ENCODE measurements at regions not wholly inside any gene's neighbourhood (a gene's known extent, or its start where the extent isn't known, plus 50 kb on each side); places are given as distances from the start of the nearest gene placed in this dataset.
"Not testable (repeated sequence)": the region's sequence is repeated elsewhere in the genome, so short reads cannot be mapped to it uniquely, and the experiment has no call there.

DNA sequence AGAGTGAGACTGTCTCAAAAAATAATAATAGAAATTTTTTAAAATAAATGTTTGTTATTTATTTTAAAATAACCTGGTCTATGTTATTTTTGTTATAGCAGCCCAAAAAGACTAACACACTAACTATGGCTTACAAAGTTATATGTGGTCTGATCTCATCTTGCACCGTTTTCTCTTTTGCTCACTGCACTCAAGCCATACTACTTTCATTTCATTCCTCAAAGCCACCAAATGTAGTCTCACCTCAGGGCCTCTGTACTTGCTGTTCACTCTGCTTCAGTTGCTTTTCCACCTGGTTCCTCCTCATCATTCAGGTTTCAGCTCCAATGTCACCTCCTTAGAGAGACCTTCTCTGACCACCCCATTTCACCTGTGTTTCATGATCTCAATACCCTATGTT is 55.2 kb upstream of the MDM1 start:
- no peak for DNase-seq

DNA sequence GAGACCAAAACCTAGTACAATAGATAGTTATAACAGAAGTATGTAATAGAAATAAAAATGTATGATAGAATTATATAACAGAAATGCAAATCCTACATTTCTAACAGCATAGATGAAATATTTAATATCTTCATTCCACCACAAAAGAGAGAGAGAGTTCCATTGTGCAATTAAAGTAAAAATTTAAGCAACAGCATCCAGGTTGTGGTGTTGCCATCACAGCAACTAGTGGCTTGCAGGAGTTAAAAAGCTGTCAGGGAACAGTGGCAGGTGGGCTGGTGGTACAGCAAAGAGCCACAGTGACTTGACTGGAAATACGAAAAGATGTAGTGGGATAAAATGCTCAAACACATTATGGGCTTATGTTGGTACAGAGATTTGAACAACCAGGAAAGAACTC is 57.1 kb upstream of the MDM1 start:
- no peak for DNase-seq

DNA sequence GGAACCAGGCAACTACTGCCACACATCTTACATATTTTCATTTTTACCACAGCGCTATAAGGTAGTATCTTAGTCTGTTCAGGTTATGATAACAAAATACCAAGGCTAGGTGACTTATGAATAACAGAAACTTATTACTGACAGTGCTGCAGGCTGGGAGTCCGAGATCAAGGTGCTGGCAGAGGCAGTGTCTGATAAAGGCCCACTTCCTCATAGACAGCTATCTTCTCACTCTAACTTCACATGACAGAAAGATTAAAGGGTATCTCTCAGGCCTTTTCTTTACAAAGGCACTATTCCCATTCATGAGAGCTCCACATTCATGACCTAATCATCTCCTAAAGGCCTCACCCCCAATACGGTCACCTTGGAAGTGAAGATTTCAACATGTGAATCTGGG is 59.8 kb upstream of the MDM1 start:
- DNase-seq = no peak

DNA sequence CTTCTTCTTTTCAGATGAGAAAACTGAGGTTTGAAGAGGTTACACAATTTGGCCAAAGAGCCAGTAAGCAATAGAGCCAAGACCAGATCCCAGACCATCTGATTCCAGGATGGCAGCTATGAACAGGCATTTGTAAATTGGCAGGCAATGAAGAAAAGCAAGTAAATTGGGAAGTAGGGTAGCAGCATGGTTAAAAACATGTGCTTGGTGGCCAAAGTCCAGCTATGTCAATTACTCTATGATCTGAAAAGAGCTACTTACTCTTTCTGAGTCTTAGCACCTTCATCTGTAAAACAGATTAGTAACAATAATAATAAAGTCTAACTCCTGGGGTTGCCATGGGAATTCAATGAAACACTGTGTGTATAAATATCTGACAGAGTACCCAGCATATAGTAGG is 60.2 kb upstream of the MDM1 start:
- no peak for DNase-seq

DNA sequence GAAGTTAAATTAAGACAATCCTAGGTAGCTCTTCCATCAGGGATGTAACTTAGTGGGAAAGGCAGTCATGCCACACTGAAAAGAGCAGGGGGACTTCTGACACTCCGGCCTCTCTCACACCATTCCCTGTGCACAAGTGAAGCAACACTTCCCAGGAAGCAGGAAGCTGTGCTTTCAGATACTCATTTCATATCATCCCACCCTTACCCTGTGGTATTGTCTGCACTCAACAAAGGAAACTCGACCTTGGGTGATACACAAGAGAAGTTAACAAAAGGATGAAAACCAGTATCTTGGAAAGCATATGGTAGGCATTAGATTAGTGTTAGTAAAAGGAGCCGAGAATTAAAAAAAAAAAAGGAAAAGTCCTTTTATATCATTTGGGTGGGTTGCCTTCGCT is 61.3 kb upstream of the MDM1 start:
- no peak for DNase-seq

DNA sequence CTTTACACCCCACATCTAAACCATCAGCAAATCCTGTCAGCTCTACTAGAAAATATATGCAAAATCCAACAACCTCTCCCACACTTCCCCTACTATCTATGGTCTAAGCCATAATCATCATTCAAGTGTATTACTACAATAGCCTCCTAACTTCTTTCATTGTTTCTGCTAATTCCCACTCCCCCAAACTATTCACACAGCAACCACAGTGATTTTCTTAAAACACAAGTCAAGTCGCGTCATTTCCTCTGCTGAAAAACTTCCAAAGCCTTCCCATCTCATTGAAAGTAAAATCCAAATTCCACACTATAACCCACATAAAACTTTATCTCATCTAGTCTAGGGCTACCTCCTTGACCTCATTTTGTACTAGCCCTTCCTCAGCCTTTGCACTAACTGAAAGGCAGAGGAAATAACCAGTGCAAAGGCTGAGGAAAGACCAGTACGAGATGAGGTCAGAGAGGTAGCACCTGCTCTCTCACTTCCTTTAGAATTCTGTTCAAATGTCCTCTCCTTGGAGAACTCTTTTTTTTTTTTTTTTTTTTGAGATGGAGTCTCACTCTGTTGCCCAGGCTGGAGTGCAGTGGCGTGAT is 65.5 kb upstream of the MDM1 start:
- no peak for DNase-seq

DNA sequence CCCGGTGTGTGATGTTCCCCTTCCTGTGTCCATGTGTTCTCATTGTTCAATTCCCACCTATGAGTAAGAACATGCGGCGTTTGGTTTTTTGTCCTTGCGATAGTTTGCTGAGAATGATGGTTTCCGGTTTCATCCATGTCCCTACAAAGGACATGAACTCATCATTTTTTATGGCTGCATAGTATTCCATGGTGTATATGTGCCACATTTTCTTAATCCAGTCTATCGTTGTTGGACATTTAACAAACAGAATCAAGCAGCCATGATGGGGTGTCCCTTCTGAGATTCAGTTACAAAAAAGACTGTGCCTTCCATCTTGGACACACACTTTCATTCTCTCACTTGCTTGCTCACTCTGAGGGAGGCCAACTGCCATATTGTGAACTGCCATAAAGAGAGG is 66.5 kb upstream of the MDM1 start:
- not testable (repeated sequence) for DNase-seq

DNA sequence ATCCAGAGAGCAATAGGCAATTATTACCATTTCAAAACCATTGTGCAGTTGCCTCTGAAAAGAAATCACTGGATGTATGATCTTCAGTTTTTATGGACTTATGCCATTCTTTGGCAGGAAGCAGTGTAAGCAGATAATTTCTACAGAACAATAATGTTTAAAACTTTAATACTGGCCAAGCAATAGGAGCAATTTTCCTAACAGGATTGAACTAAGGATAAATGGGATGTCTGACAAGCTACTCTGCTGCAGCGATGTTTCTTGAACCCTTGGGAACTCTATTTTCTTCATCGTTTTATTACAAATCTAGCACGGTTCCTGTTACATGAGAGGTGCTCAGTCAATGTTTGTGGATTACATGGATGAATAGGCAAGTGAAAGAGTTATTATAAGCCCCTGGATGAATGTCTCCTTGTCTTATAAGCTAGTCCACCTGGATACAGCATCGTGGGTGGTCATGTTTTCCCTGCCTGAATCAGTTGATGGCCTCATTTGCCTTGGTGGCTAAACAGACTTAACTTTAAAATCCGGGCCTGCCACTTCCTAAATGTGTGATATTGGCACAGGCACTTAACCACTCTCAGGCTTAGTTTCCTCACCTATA is 68.2 kb upstream of the MDM1 start:
- no peak for DNase-seq

DNA sequence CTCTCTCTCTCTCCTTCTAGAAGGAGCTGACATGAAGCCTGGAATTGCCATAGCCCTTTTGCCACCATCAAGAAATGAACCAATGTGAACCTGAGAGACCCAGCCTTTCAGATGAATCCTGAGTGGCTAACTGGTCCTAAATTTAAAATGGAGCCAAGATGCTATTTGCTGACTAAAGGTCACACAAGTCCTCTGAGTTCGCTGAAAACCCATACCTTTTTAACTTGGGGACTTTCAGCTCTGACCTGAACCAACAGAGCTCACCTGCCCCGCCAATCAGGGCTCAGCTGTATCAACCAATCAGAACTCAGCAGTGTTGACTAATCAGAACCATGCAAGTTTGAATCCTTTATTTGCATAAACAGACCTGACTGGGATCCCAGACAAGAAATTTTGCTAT is 70.3 kb upstream of the MDM1 start:
- no peak for DNase-seq

DNA sequence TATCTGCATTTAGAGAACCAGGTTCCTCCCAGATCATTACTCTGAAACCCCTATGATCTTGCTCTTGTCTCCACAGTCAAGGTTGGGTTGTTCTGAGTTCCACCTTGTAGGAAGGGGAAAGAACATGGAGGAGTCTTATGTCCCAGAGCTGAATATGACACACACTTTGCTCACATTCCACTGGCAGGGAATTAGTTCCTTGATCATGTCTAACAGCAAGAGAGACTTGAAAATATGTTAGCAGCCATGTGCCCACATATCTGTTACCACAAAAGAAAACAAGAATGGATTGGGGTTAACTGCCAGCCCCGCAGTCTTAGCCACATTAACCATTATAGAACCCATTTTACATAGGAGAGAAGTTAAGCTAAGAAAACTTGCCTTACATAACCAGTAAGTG is 71.1 kb upstream of the MDM1 start:
- DNase-seq = no peak

DNA sequence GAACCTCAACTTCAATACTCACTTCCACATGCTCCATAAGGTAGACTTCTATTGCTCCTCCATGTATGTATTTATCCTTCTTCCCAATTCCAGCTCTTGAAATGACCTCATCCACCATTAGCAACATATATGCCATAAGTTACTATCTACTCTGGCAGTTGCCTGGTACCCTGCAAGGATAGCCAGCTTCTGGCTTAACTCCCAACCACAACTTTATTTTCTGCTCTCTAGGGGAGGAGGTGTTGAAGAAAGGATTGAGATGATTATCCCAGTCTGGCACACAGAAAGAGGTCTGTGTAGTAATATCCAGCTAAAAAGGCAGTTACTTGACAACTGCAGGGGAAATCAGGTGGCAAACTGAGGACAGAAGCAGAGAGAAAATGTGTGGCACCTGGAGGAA is 71.5 kb upstream of the MDM1 start:
- no peak for DNase-seq

DNA sequence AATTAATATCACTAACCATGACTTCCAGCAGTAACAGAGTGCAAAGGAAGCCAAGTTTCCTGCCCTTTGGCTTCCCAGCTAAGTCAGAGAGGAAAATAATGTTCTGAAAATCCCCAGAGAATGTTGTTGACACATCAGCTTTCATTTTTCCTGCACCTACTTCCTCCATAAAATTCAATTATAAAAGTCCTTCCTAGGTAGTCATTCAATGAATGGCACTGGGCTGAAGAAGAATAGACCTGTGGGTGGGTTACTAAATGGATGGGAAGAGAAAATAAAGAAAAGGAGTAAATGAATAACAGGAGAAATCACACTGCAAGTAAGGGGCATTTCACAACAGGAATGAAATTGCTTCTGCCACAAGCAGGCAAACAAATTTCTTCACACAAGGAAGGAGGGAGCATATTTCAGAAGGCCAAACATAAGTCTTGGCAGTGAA is 73.2 kb upstream of the MDM1 start:
- no peak for DNase-seq

DNA sequence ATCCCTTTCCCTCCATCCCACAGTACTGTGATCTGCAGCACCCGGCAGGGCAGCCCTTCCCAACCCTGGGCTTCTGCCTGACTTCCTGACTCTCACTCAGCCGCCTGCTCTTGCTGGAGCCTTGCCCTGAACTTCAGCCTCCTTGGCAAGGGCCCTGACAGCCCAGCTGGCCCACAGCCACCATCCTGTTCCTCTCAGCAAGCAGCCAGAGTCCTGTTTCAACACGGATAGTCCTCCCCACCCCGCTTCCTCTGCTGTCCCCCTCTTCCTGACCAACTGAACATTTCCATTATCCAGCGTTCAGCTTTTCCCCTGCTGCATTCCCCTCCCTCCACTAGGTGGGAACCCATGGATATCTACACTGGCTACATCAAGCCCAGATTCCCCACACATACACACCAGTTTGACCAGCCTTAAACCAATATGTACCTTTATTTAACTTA is 74.0 kb upstream of the MDM1 start:
- no peak for DNase-seq

DNA sequence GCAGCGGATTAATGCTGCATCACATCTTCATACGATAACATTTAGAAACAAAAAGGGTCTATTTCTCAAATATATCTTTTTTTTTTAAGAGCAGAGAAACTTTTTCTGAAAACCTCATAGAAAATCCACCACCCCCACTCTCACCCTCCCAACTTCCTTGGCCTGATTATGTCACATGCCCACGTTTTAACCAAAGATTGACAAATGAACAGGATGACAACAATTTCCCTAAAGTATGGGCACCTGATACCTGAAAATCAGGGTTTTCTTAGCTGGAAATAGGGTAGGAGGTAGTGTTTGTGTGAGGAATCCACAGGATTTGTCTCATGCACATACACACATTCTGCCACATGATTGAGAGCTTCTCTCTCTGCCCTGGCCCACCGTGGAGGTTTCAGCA is 74.7 kb upstream of the MDM1 start:
- DNase-seq = no peak

DNA sequence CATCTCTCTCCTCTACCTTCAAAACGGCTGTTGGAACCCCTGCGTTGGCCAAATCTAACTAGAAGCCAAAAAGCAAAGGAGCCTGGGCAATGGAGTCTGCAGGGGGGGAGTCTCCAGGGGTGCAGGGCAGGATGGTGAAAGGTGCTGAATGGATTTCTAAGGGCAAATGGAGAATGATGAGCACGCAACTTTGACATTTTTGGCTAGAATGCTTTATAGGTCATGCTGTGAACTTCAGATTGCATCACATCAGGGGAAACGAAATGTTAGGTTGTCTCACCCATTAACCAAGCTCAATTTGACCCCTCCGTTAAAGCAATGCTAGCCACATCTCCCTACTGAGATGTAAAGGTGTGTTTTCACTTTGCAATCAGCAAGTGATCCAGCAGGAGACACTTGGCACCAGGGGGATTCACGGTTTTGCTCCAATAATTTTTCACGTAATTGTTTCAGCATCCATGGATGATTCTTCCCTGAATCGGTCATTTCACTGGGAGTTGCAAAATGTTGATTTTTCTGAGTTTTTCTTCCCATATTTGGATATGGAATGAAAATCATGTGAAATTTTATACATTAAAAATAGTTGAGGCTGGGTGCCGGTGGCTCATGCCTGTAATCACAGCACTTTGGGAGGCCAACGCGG is 78.0 kb upstream of the MDM1 start:
- no peak for DNase-seq

DNA sequence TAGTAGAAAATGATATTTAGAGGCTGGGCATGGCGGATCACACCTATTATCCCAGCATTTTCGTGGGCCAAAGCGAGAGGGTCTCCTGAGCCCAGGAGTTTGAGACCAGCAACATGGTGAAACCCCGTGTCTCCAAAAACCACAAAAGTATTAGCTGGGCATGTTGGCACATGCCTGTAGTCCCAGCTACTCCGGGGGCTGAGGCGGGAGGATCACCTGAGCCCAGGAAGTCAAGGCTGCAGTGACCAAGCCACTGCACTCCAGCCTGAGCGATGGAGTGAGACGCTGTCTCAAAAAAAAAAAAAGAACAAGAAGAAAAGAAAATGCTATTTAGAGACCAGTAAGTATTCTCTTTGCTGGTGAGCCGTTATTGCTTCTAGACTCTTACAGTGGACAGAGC is 79.2 kb upstream of the MDM1 start:
- DNase-seq = no peak

DNA sequence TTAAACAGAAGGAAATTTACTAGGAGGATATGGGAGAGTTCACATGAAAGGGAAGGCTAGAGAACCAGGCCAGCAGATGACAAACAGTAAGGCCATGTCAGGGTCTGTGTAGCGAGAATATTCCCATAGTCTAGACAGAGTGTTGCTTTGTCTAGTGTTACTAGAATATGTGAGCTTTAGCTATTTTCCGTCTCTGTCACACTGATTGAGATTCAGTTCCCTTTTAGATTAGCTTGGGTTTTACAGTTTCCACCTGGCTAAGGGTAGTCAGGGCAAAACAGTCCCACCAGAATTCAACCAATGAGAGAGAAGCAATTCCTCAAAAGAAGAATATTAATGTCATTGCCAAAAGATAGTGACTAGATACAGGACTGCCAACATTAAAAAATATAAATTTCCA is 82.8 kb upstream of the MDM1 start:
- no peak for DNase-seq

DNA sequence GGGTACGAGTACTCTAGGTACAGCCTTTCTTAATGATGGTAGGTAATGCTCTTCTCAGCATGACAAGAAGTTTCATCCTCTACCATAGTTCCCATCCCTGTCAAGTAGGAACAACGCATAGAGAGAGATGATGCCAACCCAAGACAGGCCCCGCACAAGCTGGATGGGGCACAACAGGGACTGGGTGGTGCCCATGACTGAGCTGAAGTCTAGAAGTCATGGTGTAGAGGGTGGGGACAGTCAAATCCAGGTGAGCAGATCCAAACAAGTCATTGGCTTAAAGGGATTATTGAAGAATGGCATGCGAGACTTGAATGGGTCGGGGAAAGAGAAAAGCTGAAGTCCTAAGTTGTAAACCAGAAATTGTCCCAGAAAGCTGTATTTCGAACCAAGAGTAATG is 84.2 kb upstream of the MDM1 start:
- DNase-seq = no peak

DNA sequence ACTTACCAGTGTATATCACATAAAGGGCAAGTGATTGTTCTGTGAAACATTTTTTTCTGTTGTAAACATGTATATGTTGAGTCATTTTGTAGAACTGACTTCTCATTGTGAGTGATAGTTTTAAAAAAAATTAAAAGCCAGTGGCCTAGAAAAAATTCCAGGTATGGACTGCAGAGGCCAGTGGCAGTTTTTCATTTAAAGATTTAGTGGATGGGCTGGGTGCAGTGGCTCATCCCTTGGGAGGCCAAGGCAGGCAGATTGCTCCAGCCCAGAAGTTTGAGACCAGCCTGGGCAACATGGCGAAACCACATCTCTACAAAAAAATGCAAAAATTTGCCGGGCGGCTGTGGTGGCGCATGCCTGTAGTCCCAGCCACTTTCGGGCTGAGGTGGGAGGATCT is 84.7 kb upstream of the MDM1 start:
- DNase-seq = no peak

DNA sequence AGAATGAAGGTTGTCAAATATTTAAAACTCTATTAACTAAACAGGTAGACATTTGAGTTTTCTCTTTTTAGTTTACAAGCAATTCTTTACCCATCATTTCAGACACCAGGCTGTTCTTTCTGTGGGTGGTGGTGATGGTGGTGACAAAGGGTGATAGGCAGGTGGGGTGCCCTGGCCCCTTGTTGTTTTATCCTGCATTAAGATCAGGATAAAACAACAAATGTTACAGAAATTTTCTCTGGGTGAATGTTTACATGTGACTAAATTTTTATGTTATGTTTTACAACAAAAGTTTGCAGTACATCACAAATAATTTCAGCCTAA is 85.9 kb upstream of the MDM1 start:
- no peak for DNase-seq

DNA sequence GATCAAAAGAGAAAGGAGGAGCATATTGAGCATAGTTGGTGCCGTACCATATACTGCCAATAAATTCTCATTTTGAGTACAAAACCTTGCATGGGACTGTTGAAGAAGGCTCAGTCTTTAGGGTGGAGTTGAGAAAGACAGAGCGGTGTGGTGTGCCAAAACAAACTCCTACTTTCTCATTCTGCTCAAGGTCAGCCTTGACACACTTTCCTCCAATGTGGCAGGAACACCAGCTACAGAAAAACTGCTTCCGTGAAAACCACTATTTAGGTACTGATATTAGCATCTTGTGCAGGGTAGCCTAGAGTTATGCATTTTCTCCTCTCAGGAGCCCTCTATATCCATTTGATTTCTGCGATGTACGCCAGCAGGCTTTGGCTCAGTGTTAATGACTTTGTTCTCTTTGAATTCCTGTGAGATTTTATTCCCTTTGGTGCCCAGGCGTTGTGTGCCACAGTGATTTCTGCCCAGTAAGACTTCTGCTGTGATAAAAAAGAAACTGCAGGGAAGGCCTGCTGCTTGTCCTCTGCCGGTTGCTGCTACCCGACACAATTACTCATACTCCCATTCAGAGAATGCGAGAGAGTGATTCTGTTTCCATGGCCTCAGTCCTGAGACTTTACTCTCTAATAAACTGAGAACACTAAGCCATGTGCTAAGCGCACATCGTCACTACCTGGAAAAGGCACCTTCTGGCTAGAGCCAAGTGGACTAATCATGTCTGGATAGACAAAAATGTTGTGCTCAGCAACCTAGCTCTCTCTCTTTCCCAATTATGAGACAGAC is 88.3 kb upstream of the MDM1 start:
- DNase-seq = no peak

DNA sequence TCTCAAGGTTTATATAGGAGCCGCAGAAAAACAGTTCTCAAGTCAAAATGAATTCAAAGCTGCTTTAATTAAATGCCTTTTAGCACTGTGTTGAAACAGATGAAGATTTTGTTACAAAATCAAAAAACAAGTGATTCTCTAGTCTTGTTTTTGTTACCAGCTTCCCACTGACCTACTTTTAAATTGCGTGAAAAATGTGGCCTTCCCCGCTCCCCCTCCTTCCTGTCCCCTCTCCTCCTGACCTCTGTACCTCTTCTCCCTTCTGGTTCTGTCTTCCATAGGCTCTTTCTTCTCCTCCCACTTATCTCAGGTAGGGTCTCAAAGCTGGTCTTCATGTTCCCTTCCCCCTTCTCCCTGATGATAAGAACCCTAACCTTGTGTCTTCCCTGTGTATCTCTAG is 90.0 kb upstream of the MDM1 start:
- no peak for DNase-seq

DNA sequence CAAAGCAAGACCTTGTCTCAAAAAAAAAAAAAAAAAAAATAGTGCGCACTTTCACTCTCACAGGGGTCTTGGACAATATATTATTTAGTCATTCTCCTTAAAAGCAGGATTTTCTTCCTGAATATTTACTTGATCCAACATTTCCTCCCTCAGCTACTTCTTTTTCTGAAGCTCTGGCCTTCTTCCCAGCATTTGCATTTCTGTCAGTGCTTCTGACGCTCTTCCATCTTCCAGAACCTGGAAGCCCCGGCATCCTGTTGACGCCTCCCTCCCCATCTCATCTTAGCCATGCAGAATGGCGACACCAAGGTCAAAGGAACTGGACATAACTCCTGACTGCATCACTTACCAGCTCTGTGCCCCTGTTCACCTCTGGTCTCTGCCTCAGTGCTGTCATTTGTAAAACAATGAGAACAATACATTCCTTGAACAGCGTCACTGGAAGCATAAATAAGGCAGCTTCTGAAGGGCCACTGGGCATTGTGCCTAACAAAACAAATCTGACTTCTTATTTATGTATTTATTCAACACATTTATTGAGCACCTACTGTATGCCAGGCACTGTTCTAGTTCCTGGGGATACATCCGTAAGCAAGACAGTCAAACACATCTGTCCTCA is 90.9 kb upstream of the MDM1 start:
- DNase-seq = no peak

DNA sequence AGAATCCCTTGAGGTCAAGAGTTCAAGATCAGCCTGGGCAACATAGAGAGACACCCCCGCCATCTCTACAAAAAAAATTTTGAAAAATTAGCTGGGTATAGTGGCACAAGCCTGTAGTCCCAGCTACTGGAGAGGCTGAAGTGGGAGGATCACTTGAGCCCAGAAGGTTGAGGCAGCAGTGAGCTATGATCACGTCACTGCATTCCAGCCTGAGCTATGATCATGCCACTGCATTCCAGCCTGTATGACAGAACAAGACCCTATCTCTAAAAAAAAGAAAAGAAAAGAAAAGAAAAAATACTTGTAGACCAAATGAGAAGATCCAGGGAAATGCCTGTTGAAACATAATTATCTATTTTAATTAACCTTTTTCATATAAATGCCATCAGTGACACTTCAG is 93.8 kb upstream of the MDM1 start:
- no peak for DNase-seq
